ENCODE measurements at regions not wholly inside any gene's neighbourhood (a gene's known extent, or its start where the extent isn't known, plus 50 kb on each side); places are given as distances from the start of the nearest gene placed in this dataset.

GRCh38 chr12:43665091-43665490, 93.5 kb downstream of the PUS7L start:
- H4K20me1 ChIP-seq (ENCODE audit: insufficient read depth, low read length), result no peaks in the 10 kb centered on the region
- no peak overlapping the region for H2AFZ ChIP-seq (ENCODE audit: low read length)
- H3K9me3 ChIP-seq (ENCODE audit: low read depth, low read length), result no peaks in the 10 kb centered on the region
- H3K27me3 ChIP-seq (ENCODE audit: insufficient read depth, low read length), result no peaks in the 10 kb centered on the region
- H3K27ac ChIP-seq (ENCODE audit: low read depth, low read length), result no peak overlapping the region
- H3K36me3 ChIP-seq (ENCODE audit: insufficient read depth, low read length), result no peaks in the 10 kb centered on the region
- H3K79me2 ChIP-seq (ENCODE audit: insufficient read depth, low read length), result no peaks in the 10 kb centered on the region
- no peaks in the 10 kb centered on the region for H3K4me1 ChIP-seq (ENCODE audit: insufficient read depth, low read length)
- H3K4me2 ChIP-seq (ENCODE audit: insufficient read depth, low read length), result no peak overlapping the region
- no peak for TF ChIP-seq CTCF (IDR thresholded peaks at IDR 0.05; ENCODE audit: extremely low read depth, low read depth, low read length)
- H3K4me3 ChIP-seq (ENCODE audit: insufficient read depth, low read length), result no peak overlapping the region
- DNase-seq (ENCODE audit: insufficient read length, low spot score, missing footprints), result no peak

GRCh38 chr12:43662736-43663135, 95.9 kb downstream of the PUS7L start:
- no peak overlapping the region for H2AFZ ChIP-seq (ENCODE audit: low read length)
- no peaks in the 10 kb centered on the region for H3K79me2 ChIP-seq (ENCODE audit: insufficient read depth, low read length)
- H3K4me2 ChIP-seq (ENCODE audit: insufficient read depth, low read length), result no peak overlapping the region
- no peaks in the 10 kb centered on the region for H3K36me3 ChIP-seq (ENCODE audit: insufficient read depth, low read length)
- H4K20me1 ChIP-seq (ENCODE audit: insufficient read depth, low read length), result no peaks in the 10 kb centered on the region
- no peak for DNase-seq (ENCODE audit: insufficient read length, low spot score, missing footprints)
- H3K27me3 ChIP-seq (ENCODE audit: insufficient read depth, low read length), result peaks cover 2% of the 10 kb centered on the region
- no peaks in the 10 kb centered on the region for H3K4me1 ChIP-seq (ENCODE audit: insufficient read depth, low read length)
- no peak overlapping the region for H3K27ac ChIP-seq (ENCODE audit: low read depth, low read length)
- H3K9me3 ChIP-seq (ENCODE audit: low read depth, low read length), result no peaks in the 10 kb centered on the region
- no peak for TF ChIP-seq CTCF (IDR thresholded peaks at IDR 0.05; ENCODE audit: extremely low read depth, low read depth, low read length)
- no peak overlapping the region for H3K4me3 ChIP-seq (ENCODE audit: insufficient read depth, low read length)

- H3K27me3 ChIP-seq (ENCODE audit: insufficient read depth, low read length), result peaks cover 3% of the 10 kb centered on the region
- H3K36me3 ChIP-seq (ENCODE audit: insufficient read depth, low read length), result no peaks in the 10 kb centered on the region
- no peak for TF ChIP-seq CTCF (IDR thresholded peaks at IDR 0.05; ENCODE audit: extremely low read depth, low read depth, low read length)
- no peaks in the 10 kb centered on the region for H3K9me3 ChIP-seq (ENCODE audit: low read depth, low read length)
- no peak for DNase-seq (ENCODE audit: insufficient read length, low spot score, missing footprints)
- H3K27ac ChIP-seq (ENCODE audit: low read depth, low read length), result no peak overlapping the region
- H3K79me2 ChIP-seq (ENCODE audit: insufficient read depth, low read length), result no peaks in the 10 kb centered on the region
- H3K4me2 ChIP-seq (ENCODE audit: insufficient read depth, low read length), result no peak overlapping the region
- no peaks in the 10 kb centered on the region for H3K4me1 ChIP-seq (ENCODE audit: insufficient read depth, low read length)
- H2AFZ ChIP-seq (ENCODE audit: low read length), result no peak overlapping the region
- no peaks in the 10 kb centered on the region for H4K20me1 ChIP-seq (ENCODE audit: insufficient read depth, low read length)
- H3K4me3 ChIP-seq (ENCODE audit: insufficient read depth, low read length), result no peak overlapping the region
Observed at GRCh38 chr12:43655586-43655985, 103.0 kb downstream of the PUS7L start.

- no peak overlapping the region for H3K4me3 ChIP-seq (ENCODE audit: insufficient read depth, low read length)
- no peaks in the 10 kb centered on the region for H3K79me2 ChIP-seq (ENCODE audit: insufficient read depth, low read length)
- H3K36me3 ChIP-seq (ENCODE audit: insufficient read depth, low read length), result no peaks in the 10 kb centered on the region
- H3K27ac ChIP-seq (ENCODE audit: low read depth, low read length), result no peak overlapping the region
- H2AFZ ChIP-seq (ENCODE audit: low read length), result no peak overlapping the region
- no peak overlapping the region for H3K4me2 ChIP-seq (ENCODE audit: insufficient read depth, low read length)
- H3K27me3 ChIP-seq (ENCODE audit: insufficient read depth, low read length), result peaks cover 3% of the 10 kb centered on the region
- no peak for DNase-seq (ENCODE audit: insufficient read length, low spot score, missing footprints)
- no peaks in the 10 kb centered on the region for H3K9me3 ChIP-seq (ENCODE audit: low read depth, low read length)
- H3K4me1 ChIP-seq (ENCODE audit: insufficient read depth, low read length), result no peaks in the 10 kb centered on the region
- H4K20me1 ChIP-seq (ENCODE audit: insufficient read depth, low read length), result no peaks in the 10 kb centered on the region
- no peak for TF ChIP-seq CTCF (IDR thresholded peaks at IDR 0.05; ENCODE audit: extremely low read depth, low read depth, low read length)
Observed at GRCh38 chr12:43653917-43654316, 101.9 kb upstream of the ADAMTS20 start.

All from osteoblast (primary cell).